ENCODE measurements at regions not wholly inside any gene's neighbourhood (a gene's known extent, or its start where the extent isn't known, plus 50 kb on each side); places are given as distances from the start of the nearest gene placed in this dataset.
"Not testable (repeated sequence)": the region's sequence is repeated elsewhere in the genome, so short reads cannot be mapped to it uniquely, and the experiment has no call there.

GRCh38 chr6:67698534-67698933 is 936.5 kb upstream of the ADGRB3 start:
- Histone ChIP-seq H3K36me3 (no peaks in the 10 kb centered on the region), H3K27ac (no peak overlapping the region), H3K4me3 (no peak overlapping the region), H3K9me3 (no peaks in the 10 kb centered on the region), H3K27me3 (no peaks in the 10 kb centered on the region), H3K4me1 (no peaks in the 10 kb centered on the region)
- intact Hi-C loops (cut with DNase I), result no loop called here
- TF ChIP-seq, protein P1, sequence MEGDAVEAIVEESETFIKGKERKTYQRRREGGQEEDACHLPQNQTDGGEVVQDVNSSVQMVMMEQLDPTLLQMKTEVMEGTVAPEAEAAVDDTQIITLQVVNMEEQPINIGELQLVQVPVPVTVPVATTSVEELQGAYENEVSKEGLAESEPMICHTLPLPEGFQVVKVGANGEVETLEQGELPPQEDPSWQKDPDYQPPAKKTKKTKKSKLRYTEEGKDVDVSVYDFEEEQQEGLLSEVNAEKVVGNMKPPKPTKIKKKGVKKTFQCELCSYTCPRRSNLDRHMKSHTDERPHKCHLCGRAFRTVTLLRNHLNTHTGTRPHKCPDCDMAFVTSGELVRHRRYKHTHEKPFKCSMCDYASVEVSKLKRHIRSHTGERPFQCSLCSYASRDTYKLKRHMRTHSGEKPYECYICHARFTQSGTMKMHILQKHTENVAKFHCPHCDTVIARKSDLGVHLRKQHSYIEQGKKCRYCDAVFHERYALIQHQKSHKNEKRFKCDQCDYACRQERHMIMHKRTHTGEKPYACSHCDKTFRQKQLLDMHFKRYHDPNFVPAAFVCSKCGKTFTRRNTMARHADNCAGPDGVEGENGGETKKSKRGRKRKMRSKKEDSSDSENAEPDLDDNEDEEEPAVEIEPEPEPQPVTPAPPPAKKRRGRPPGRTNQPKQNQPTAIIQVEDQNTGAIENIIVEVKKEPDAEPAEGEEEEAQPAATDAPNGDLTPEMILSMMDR (IDR thresholded peaks at IDR 0.05), result no peak
- TF ChIP-seq POLR2A (IDR thresholded peaks at IDR 0.05), result no peak
- TF ChIP-seq POLR2AphosphoS5 (IDR thresholded peaks at IDR 0.05; ENCODE audit: insufficient read depth in 1 of 2, low read depth in 1 of 2), result no peak
- no peak for DNase-seq (ENCODE audit: extremely low spot score in 2 of 2)

DNA sequence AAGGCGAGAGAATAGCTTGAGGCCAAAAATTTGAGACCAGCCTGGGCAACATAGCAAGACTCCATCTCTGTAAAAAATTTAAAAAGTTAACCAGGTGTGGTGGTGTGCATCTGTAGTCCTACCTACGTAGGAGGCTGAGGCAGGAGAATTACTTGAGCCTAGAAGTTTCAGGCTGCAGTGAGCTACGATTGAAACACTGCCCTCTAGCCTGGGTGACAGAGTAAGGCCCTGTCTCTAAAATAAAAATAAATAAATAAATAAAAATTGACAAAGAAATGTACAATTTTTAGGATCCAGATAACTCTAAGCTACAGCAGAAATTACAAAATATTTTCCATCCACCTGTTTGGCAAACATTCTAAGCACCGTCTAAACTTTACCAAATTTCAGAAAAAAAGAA is 941.0 kb upstream of the ADGRB3 start:
- Histone ChIP-seq H3K27me3 (no peaks in the 10 kb centered on the region), H3K36me3 (no peaks in the 10 kb centered on the region), H3K4me3 (no peak overlapping the region), H3K4me1 (no peaks in the 10 kb centered on the region), H3K27ac (no peak overlapping the region), H3K9me3 (no peaks in the 10 kb centered on the region)
- TF ChIP-seq, protein P1 (IDR thresholded peaks at IDR 0.05), result no peak
- TF ChIP-seq POLR2A (IDR thresholded peaks at IDR 0.05) (no peak), POLR2AphosphoS5 (IDR thresholded peaks at IDR 0.05; ENCODE audit: insufficient read depth in 1 of 2, low read depth in 1 of 2) (no peak)
- DNase-seq (ENCODE audit: extremely low spot score in 2 of 2), result no peak
- intact Hi-C loops (cut with DNase I), result no loop called here

DNA sequence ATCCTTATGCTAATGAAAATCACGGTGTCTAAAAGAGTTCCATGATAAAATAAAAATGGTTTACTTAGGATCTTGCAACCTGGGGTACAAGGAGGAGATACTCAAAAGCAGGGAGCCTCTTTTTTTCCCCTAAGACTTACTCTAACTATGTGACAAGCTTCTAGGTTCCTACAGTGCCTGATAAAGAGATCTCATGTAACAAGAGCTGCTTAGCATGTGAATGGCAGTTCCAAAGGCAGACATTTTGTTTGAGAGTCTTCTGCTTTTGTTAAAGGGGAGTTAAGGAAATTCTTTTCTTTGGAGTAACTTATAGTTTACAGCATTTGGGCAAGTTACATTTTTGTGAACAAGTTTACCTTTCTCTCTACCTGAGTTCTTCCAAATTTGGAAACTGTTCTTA is 945.8 kb upstream of the ADGRB3 start:
- TF ChIP-seq POLR2AphosphoS5 (IDR thresholded peaks at IDR 0.05; ENCODE audit: insufficient read depth in 1 of 2, low read depth in 1 of 2) (no peak), POLR2A (IDR thresholded peaks at IDR 0.05) (no peak)
- TF ChIP-seq, protein P1 (IDR thresholded peaks at IDR 0.05), result no peak
- no peaks in the 10 kb centered on the region for H3K9me3 ChIP-seq
- no peak for DNase-seq (ENCODE audit: extremely low spot score in 2 of 2)
- no peaks in the 10 kb centered on the region for H3K36me3 ChIP-seq
- no peak overlapping the region for H3K27ac ChIP-seq
- H3K4me1 ChIP-seq, result no peaks in the 10 kb centered on the region
- no peaks in the 10 kb centered on the region for H3K27me3 ChIP-seq
- intact Hi-C loops (cut with DNase I), result no loop called here
- H3K4me3 ChIP-seq, result no peak overlapping the region

- Histone ChIP-seq H3K4me3 (no peak overlapping the region), H3K36me3 (no peaks in the 10 kb centered on the region), H3K9me3 (no peaks in the 10 kb centered on the region), H3K4me1 (no peaks in the 10 kb centered on the region), H3K27ac (no peak overlapping the region), H3K27me3 (no peaks in the 10 kb centered on the region)
- no peak for TF ChIP-seq POLR2A (IDR thresholded peaks at IDR 0.05)
- TF ChIP-seq, protein P1 (IDR thresholded peaks at IDR 0.05), result no peak
- TF ChIP-seq POLR2AphosphoS5 (IDR thresholded peaks at IDR 0.05; ENCODE audit: insufficient read depth in 1 of 2, low read depth in 1 of 2), result no peak
- intact Hi-C loops (cut with DNase I), result no loop called here
- DNase-seq (ENCODE audit: extremely low spot score in 2 of 2), result no peak
Measured at GRCh38 chr6:67687396-67687795, 947.7 kb upstream of the ADGRB3 start.

GRCh38 chr6:67686225-67686624 is 948.9 kb upstream of the ADGRB3 start:
- DNase-seq (ENCODE audit: extremely low spot score in 2 of 2); H3K9me3 ChIP-seq; H3K4me1 ChIP-seq; H3K36me3 ChIP-seq; H3K27me3 ChIP-seq; H3K4me3 ChIP-seq; H3K27ac ChIP-seq; intact Hi-C loops (cut with DNase I): not testable (repeated sequence)

- TF ChIP-seq POLR2AphosphoS5 (IDR thresholded peaks at IDR 0.05; ENCODE audit: insufficient read depth in 1 of 2, low read depth in 1 of 2) (no peak), POLR2A (IDR thresholded peaks at IDR 0.05) (no peak)
- TF ChIP-seq, protein P1 (IDR thresholded peaks at IDR 0.05), result no peak
- intact Hi-C loops (cut with DNase I), result no loop called here
- no peak overlapping the region for H3K4me3 ChIP-seq
Measured at GRCh38 chr6:67683960-67684359, 951.1 kb upstream of the ADGRB3 start.

More at GRCh38 chr6:67683960-67684359, 951.1 kb upstream of the ADGRB3 start:
- H3K4me1 ChIP-seq, result no peaks in the 10 kb centered on the region
- no peaks in the 10 kb centered on the region for H3K9me3 ChIP-seq
- no peak overlapping the region for H3K27ac ChIP-seq
- H3K36me3 ChIP-seq, result no peaks in the 10 kb centered on the region
- no peak for DNase-seq (ENCODE audit: extremely low spot score in 2 of 2)
- H3K27me3 ChIP-seq, result no peaks in the 10 kb centered on the region

All from vagina (tissue), 2 donors.